ENCODE measurements at regions not wholly inside any gene's neighbourhood (a gene's known extent, or its start where the extent isn't known, plus 50 kb on each side); places are given as distances from the start of the nearest gene placed in this dataset.

GRCh38 chr7:156504687-156505545 is 135.7 kb upstream of the RNF32 start:
- TF ChIP-seq REST (IDR thresholded peaks at IDR 0.05; ENCODE audit: low read depth) (no peak), YY1 (IDR thresholded peaks at IDR 0.05; ENCODE audit: low read depth) (no peak), USF1 (IDR thresholded peaks at IDR 0.05) (peak; percentile 74), CREB1 (IDR thresholded peaks at IDR 0.05; ENCODE audit: low read depth) (no peak)

Data from Ishikawa (cell line).